B cell (primary cell): ENCODE measurements at regions not wholly inside any gene's neighbourhood (a gene's known extent, or its start where the extent isn't known, plus 50 kb on each side); places are given as distances from the start of the nearest gene placed in this dataset.

Experiments
- ATAC-seq: fragments of 200-7000 bp; cut with Tn5 transposase; one replicate; pipeline ENCODE4 v1.10.0; 2021; ENCODE audit warnings: low read depth, mild to moderate bottlenecking, moderate number of reproducible peaks, moderate library complexity
- CTCF ChIA-PET: fragments of 350-600 bp; sonication (Branson Sonifier 250); formaldehyde crosslinking; loops from one replicate; lab custom pipeline; 2021; ENCODE audit warnings: antibody characterized with exemption, inconsistent platforms; lab: Charles Lee
- POLR2A ChIA-PET: fragments of 350-600 bp; sonication (Branson Sonifier 250); formaldehyde crosslinking; loops from one replicate; lab custom pipeline; 2021; ENCODE audit warnings: antibody characterized with exemption; lab: Charles Lee
- DNase-seq: peaks from one replicate; pipeline ENCODE4 v3.0.0; 2013
- H2AFZ ChIP-seq: 2 replicates; pipeline ENCODE4 v1.6.1; 2012; ENCODE audit warnings: mild to moderate bottlenecking, low read depth, low read length; ENCODE audit not compliant: insufficient read depth, poor library complexity, severe bottlenecking
- H3K27ac ChIP-seq, 2 donors: 1 replicate in 1 of 2; 2 replicates in 1 of 2; pipeline ENCODE4 v1.5.1; 2012 to 2013; ENCODE audit warnings: low read length in 2 of 2, mild to moderate bottlenecking in 2 of 2, moderate library complexity in 1 of 2
- H3K27me3 ChIP-seq, 4 experiments: fragments of 200-600 bp in 1 of 4; sonication (generic) in 1 of 4; replicated peaks in 1 of 4; 1 replicate in 2 of 4; 2 replicates in 2 of 4; pipeline versions ENCODE4 v1.6.1 to v1.7.0; 2013 to 2016; ENCODE audit warnings: low read length in 3 of 4, mild to moderate bottlenecking in 2 of 4, mixed read lengths in 1 of 4, moderate library complexity in 1 of 4; ENCODE audit not compliant: insufficient read depth in 4 of 4, control insufficient read depth in 3 of 4; ENCODE audit errors: control extremely low read depth in 1 of 4
- H3K36me3 ChIP-seq, 2 experiments: replicated peaks in 1 of 2; 1 replicate in 1 of 2; 2 replicates in 1 of 2; pipeline versions ENCODE4 v1.6.1 to v1.7.1; 2013; ENCODE audit warnings: low read length in 1 of 2; ENCODE audit not compliant: insufficient read depth in 2 of 2, control insufficient read depth in 1 of 2; ENCODE audit errors: control extremely low read depth in 1 of 2, extremely low read depth in 1 of 2
- H3K4me1 ChIP-seq, 2 donors: fragments of 200-600 bp in 1 of 2; sonication (generic) in 1 of 2; 1 replicate in 1 of 2; 2 replicates in 1 of 2; pipeline versions ENCODE4 v1.5.1 to v1.6.1; 2013 to 2017; ENCODE audit warnings: low read length in 2 of 2; ENCODE audit not compliant: control insufficient read depth in 2 of 2, insufficient read depth in 2 of 2
- H3K4me2 ChIP-seq: replicated peaks from 2 replicates; pipeline ENCODE3; 2012; ENCODE audit warnings: mild to moderate bottlenecking, low read depth, low read length; ENCODE audit not compliant: poor library complexity, severe bottlenecking
- H3K4me3 ChIP-seq, 5 experiments: fragments of 200-600 bp in 1 of 5; sonication (generic) in 1 of 5; 1 replicate in 3 of 5; 2 replicates in 2 of 5; pipeline versions ENCODE4 v1.5.1 to v1.7.0; 2011 to 2016; ENCODE audit warnings: low read length in 4 of 5, mild to moderate bottlenecking in 4 of 5, low read depth in 2 of 5, control low read depth in 1 of 5, moderate library complexity in 1 of 5; ENCODE audit not compliant: insufficient read depth in 1 of 5; ENCODE audit errors: control extremely low read depth in 1 of 5, extremely low read depth in 1 of 5
- H3K79me2 ChIP-seq: fragments of 200-600 bp; sonication (generic); one replicate; pipeline ENCODE4 v1.6.0; 2016; ENCODE audit warnings: low read length; ENCODE audit not compliant: control insufficient read depth, insufficient read depth
- H3K9ac ChIP-seq: fragments of 200-600 bp; sonication (generic); 2 replicates; pipeline ENCODE4 v1.6.1; 2017; ENCODE audit warnings: mild to moderate bottlenecking, low read length, moderate library complexity
- H3K9me3 ChIP-seq, 3 donors: one replicate each; pipeline versions ENCODE4 v1.6.1 to v1.7.1; 2013; ENCODE audit warnings: low read length in 2 of 3; ENCODE audit not compliant: control insufficient read depth in 2 of 3, insufficient read depth in 1 of 3; ENCODE audit errors: control extremely low read depth in 1 of 3
- H4K20me1 ChIP-seq: 2 replicates; pipeline ENCODE4 v1.6.0; 2012; ENCODE audit warnings: mild to moderate bottlenecking, low read length; ENCODE audit not compliant: insufficient read depth, control insufficient read depth, poor library complexity, severe bottlenecking
- H3K27ac Mint-ChIP-seq: one replicate; pipeline ENCODE4 v1.8.0; 2021; ENCODE audit warnings: mixed read lengths
- H3K27me3 Mint-ChIP-seq: one replicate; pipeline ENCODE4 v1.8.0; 2021; ENCODE audit warnings: mixed read lengths
- H3K4me1 Mint-ChIP-seq: one replicate; pipeline ENCODE4 v1.8.0; 2021; ENCODE audit warnings: mixed read lengths
- H3K4me3 Mint-ChIP-seq: one replicate; pipeline ENCODE4 v1.8.0; 2021; ENCODE audit warnings: mixed read lengths
- H3K9me3 Mint-ChIP-seq: one replicate; pipeline ENCODE4 v1.8.0; 2022; ENCODE audit warnings: mixed read lengths; ENCODE audit not compliant: insufficient read depth
- CTCF ChIP-seq: fragments of 200-600 bp; IDR thresholded peaks from one replicate; pipeline ENCODE4 v1.8.0; 2022; ENCODE audit warnings: antibody characterized with exemption, mild to moderate bottlenecking
- EZH2 ChIP-seq: IDR thresholded peaks from 2 replicates; pipeline ENCODE4 v1.6.1; 2012; ENCODE audit warnings: borderline replicate concordance, low read depth, mild to moderate bottlenecking, moderate library complexity, low read length; ENCODE audit not compliant: insufficient read depth, poor library complexity, severe bottlenecking
- WGBS: methylation state at CpG from one replicate; pipeline ENCODE4 v1.1.5; 2013; ENCODE audit warnings: missing lambda C conversion rate; ENCODE audit not compliant: insufficient coverage; 5-methylcytosine and 5-hydroxymethylcytosine counted together
- intact Hi-C: fragments of 100-400 bp; cut with micrococcal nuclease; formaldehyde crosslinking; loops from one replicate; pipeline ENCODE4 v1.10.0; 2022

GRCh38 chr21:16426936-16427335 lies 697.2 kb downstream of the USP25 start:
- H3K4me1 ChIP-seq = no peaks in the 10 kb centered on the region
- no peak overlapping the region for H3K4me2 ChIP-seq
- H3K27ac ChIP-seq = no peak overlapping the region
- no peaks in the 10 kb centered on the region for H3K79me2 ChIP-seq
- no peak for ATAC-seq
- CTCF ChIA-PET = no interaction called here
- H3K4me3 ChIP-seq = no peak overlapping the region
- no peaks in the 10 kb centered on the region for H3K4me1 Mint-ChIP-seq
- no peaks in the 10 kb centered on the region for H3K9me3 Mint-ChIP-seq
- H3K4me3 Mint-ChIP-seq = no peak overlapping the region
- no peak overlapping the region for H2AFZ ChIP-seq
- intact Hi-C loops = no loop called here
- no peaks in the 10 kb centered on the region for H3K27me3 ChIP-seq
- H3K27me3 Mint-ChIP-seq = no peaks in the 10 kb centered on the region
- H3K9ac ChIP-seq = no peak overlapping the region
- no peak for TF ChIP-seq CTCF
- TF ChIP-seq EZH2 = no peak
- no peaks in the 10 kb centered on the region for H3K36me3 ChIP-seq
- no peak overlapping the region for H3K27ac Mint-ChIP-seq
- 100% methylated on average over 3 of the region's 6 CpGs for WGBS
- H4K20me1 ChIP-seq = no peaks in the 10 kb centered on the region
- no peaks in the 10 kb centered on the region for H3K9me3 ChIP-seq
- DNase-seq = no peak
- POLR2A ChIA-PET = no interaction called here

- H3K27me3 Mint-ChIP-seq = no peaks in the 10 kb centered on the region
- Histone ChIP-seq H3K9ac (no peak overlapping the region), H3K27ac (no peak overlapping the region), H3K27me3 (no peaks in the 10 kb centered on the region), H3K9me3 (no peaks in the 10 kb centered on the region), H3K79me2 (no peaks in the 10 kb centered on the region), H3K4me1 (no peaks in the 10 kb centered on the region), H3K4me3 (no peak overlapping the region), H4K20me1 (no peaks in the 10 kb centered on the region), H2AFZ (no peak overlapping the region), H3K36me3 (no peaks in the 10 kb centered on the region), H3K4me2 (no peak overlapping the region)
- no peak for ATAC-seq
- intact Hi-C loops = no loop called here
- TF ChIP-seq EZH2 = no peak
- TF ChIP-seq CTCF = no peak
- no peaks in the 10 kb centered on the region for H3K4me1 Mint-ChIP-seq
- H3K27ac Mint-ChIP-seq = no peak overlapping the region
- DNase-seq = no peak
- no peaks in the 10 kb centered on the region for H3K9me3 Mint-ChIP-seq
- 89% methylated on average over 2 of the region's 3 CpGs for WGBS
- ChIA-PET CTCF (no interaction called here), POLR2A (no interaction called here)
- H3K4me3 Mint-ChIP-seq = no peak overlapping the region
Observed at GRCh38 chr21:16427587-16428087, 697.9 kb downstream of the USP25 start.
